HCT116 (cell line): ENCODE measurements at regions not wholly inside any gene's neighbourhood (a gene's known extent, or its start where the extent isn't known, plus 50 kb on each side); places are given as distances from the start of the nearest gene placed in this dataset.

Source experiments
- ATAC-seq: fragments of 200-7000 bp; cut with Tn5 transposase; 2 replicates; pipeline ENCODE4 v1.9.1; 2020; ENCODE audit warnings: mild to moderate bottlenecking, moderate library complexity
- BruUV-seq: library from RNA; stranded (reverse); fragments of 400-500 nt; replicated peaks from 2 replicates; lab custom pipeline; 2021; lab: Mats Ljungman, UMichigan
- CTCF ChIA-PET: fragments of 300-600 bp; sonication (Branson Sonifier 250); formaldehyde crosslinking; loops from one replicate; lab custom pipeline; 2021; ENCODE audit warnings: antibody characterized with exemption; lab: Charles Lee
- POLR2A ChIA-PET: fragments of 300-600, 350-600 bp; sonication (Branson Sonifier 250); formaldehyde crosslinking; loops from one replicate; lab custom pipeline; 2021; ENCODE audit warnings: antibody characterized with exemption; lab: Charles Lee
- RAD21 ChIA-PET, 2 experiments: fragments of 300-600 bp; sonication (Branson Sonifier 250); formaldehyde crosslinking; loops; one replicate each; lab custom pipeline; 2023; ENCODE audit warnings: low total read pairs in 2 of 2; ENCODE audit not compliant: uncharacterized antibody in 2 of 2, unreplicated experiment in 2 of 2, low non-redundant PET in 1 of 2; lab: Charles Lee
- DNase-seq: peaks from one replicate; pipeline ENCODE4 v3.0.0-alpha.2; 2010; ENCODE audit warnings: low read depth, low spot score
- H2AFZ ChIP-seq: fragments of 200-600 bp; shearing (Covaris generic), sonication (generic); 2 replicates; pipeline ENCODE4 v1.6.1; 2017; ENCODE audit warnings: low read depth, mixed run types, mixed read lengths, antibody characterized with exemption, low read length; ENCODE audit not compliant: poor library complexity, severe bottlenecking
- H3K27ac ChIP-seq: 2 replicates; pipeline ENCODE4 v1.5.1; 2012; ENCODE audit warnings: low read depth, low read length
- H3K27me3 ChIP-seq: fragments of 200-600 bp; sonication (generic); 2 replicates; pipeline ENCODE4 v1.6.1; 2016; ENCODE audit warnings: mixed run types, low read length, mixed read lengths; ENCODE audit not compliant: insufficient read depth
- H3K36me3 ChIP-seq, 2 experiments: fragments of 200-500 bp in 1 of 2; fragments of 200-600 bp in 1 of 2; sonication (Bioruptor generic) in 1 of 2; sonication (generic) in 1 of 2; 2 replicates each; pipeline versions ENCODE4 v1.5.1 to v1.6.1; 2014 to 2016; ENCODE audit warnings: low read length in 2 of 2, inconsistent platforms in 1 of 2, mixed read lengths in 1 of 2, mixed run types in 1 of 2; ENCODE audit not compliant: insufficient read depth in 2 of 2, control insufficient read depth in 1 of 2
- H3K4me1 ChIP-seq, 2 experiments: fragments of 200-600 bp in 1 of 2; sonication (generic) in 1 of 2; 2 replicates each; pipeline versions ENCODE4 v1.5.1 to v1.6.1; 2012 to 2017; ENCODE audit warnings: low read length in 2 of 2, inconsistent platforms in 1 of 2, mild to moderate bottlenecking in 1 of 2, mixed read lengths in 1 of 2, mixed run types in 1 of 2, moderate library complexity in 1 of 2; ENCODE audit not compliant: insufficient read depth in 2 of 2, control insufficient read depth in 1 of 2
- H3K4me2 ChIP-seq: fragments of 200-600 bp; sonication (generic); 2 replicates; pipeline ENCODE4 v1.6.1; 2017; ENCODE audit warnings: mixed run types, low read length, mixed read lengths
- H3K4me3 ChIP-seq, 2 experiments: fragments of 200-600 bp in 1 of 2; sonication (generic) in 1 of 2; replicated peaks in 1 of 2; 2 replicates each; pipeline ENCODE4 v1.5.1; 2011 to 2016; ENCODE audit warnings: low read length in 2 of 2, control low read depth in 1 of 2, low read depth in 1 of 2, mild to moderate bottlenecking in 1 of 2, mixed read lengths in 1 of 2, mixed run types in 1 of 2
- H3K79me2 ChIP-seq: fragments of 200-600 bp; sonication (generic); 2 replicates; pipeline ENCODE4 v1.6.1; 2017; ENCODE audit warnings: mild to moderate bottlenecking, mixed run types, low read length, moderate library complexity, mixed read lengths; ENCODE audit not compliant: insufficient read depth
- H3K9ac ChIP-seq: fragments of 200-600 bp; sonication (generic); 2 replicates; pipeline ENCODE4 v1.6.1; 2016; ENCODE audit warnings: low read length, mixed read lengths
- H3K9me2 ChIP-seq: fragments of 200-600 bp; sonication (generic), shearing (Covaris generic); 2 replicates; pipeline ENCODE4 v1.6.1; 2017; ENCODE audit warnings: mixed run types, mild to moderate bottlenecking, moderate library complexity; ENCODE audit not compliant: insufficient read depth
- H3K9me3 ChIP-seq, 2 experiments: fragments of 200-500 bp in 1 of 2; fragments of 200-600 bp in 1 of 2; sonication (Bioruptor generic) in 1 of 2; sonication (generic) in 1 of 2; 2 replicates each; pipeline ENCODE4 v1.6.1; 2014 to 2017; ENCODE audit warnings: low read length in 2 of 2, mixed read lengths in 2 of 2, inconsistent platforms in 1 of 2, low read depth in 1 of 2, mild to moderate bottlenecking in 1 of 2, mixed run types in 1 of 2, moderate library complexity in 1 of 2; ENCODE audit not compliant: control insufficient read depth in 1 of 2, insufficient read depth in 1 of 2
- H4K20me1 ChIP-seq: fragments of 200-600 bp; sonication (generic), shearing (Covaris generic); 2 replicates; pipeline ENCODE4 v1.6.1; 2017; ENCODE audit warnings: mixed run types, mild to moderate bottlenecking, moderate library complexity; ENCODE audit not compliant: insufficient read depth
- CEBPB ChIP-seq: IDR thresholded peaks from 2 replicates; pipeline ENCODE4 v1.6.1; 2012; ENCODE audit warnings: low read depth
- EGR1 ChIP-seq: IDR thresholded peaks from 2 replicates; pipeline ENCODE4 v1.6.1; 2012; ENCODE audit warnings: low read depth
- EZH2 ChIP-seq: fragments of 200-600 bp; sonication (generic); IDR thresholded peaks from 2 replicates; pipeline ENCODE4 v1.6.1; 2017; ENCODE audit warnings: antibody characterized with exemption, mixed run types
- EZH2phosphoT487 ChIP-seq: fragments of 200-600 bp; IDR thresholded peaks from 2 replicates; pipeline ENCODE4 v1.6.1; 2018; ENCODE audit warnings: antibody characterized with exemption, borderline replicate concordance
- JUND ChIP-seq: IDR thresholded peaks from 2 replicates; pipeline ENCODE4 v1.6.1; 2012
- RAD21 ChIP-seq: IDR thresholded peaks from 2 replicates; pipeline ENCODE4 v1.6.1; 2012; ENCODE audit warnings: low read depth, mild to moderate bottlenecking
- SIN3A ChIP-seq: IDR thresholded peaks from 2 replicates; pipeline ENCODE4 v1.6.1; 2012; ENCODE audit warnings: low read depth
- SP1 ChIP-seq: IDR thresholded peaks from 2 replicates; pipeline ENCODE4 v1.6.1; 2012; ENCODE audit warnings: low read depth
- SRF ChIP-seq: IDR thresholded peaks from 2 replicates; pipeline ENCODE4 v1.6.1; 2012; ENCODE audit warnings: low read depth
- YY1 ChIP-seq: IDR thresholded peaks from 2 replicates; pipeline ENCODE4 v1.6.1; 2011; ENCODE audit warnings: low read length, low read depth, moderate library complexity, mild to moderate bottlenecking; ENCODE audit not compliant: insufficient replicate concordance; ENCODE audit errors: extremely low read depth
- ZFX ChIP-seq: fragments of 450-650 bp; IDR thresholded peaks from 2 replicates; pipeline ENCODE4 v1.6.1; 2017
- ZNF274 ChIP-seq: fragments of 200-500 bp; sonication (Bioruptor generic); IDR thresholded peaks from 2 replicates; pipeline ENCODE4 v1.6.1; 2014; ENCODE audit warnings: mild to moderate bottlenecking, low read depth, low read length, inconsistent platforms
- intact Hi-C: fragments of 100-400 bp; cut with micrococcal nuclease; formaldehyde crosslinking; loops from 2 replicates; pipeline ENCODE4 v1.10.0; 2022
- TF ChIP-seq, protein P1 (sequence below): IDR thresholded peaks from 2 replicates; pipeline ENCODE4 v1.6.1; 2012; ENCODE audit warnings: low read depth
- TF ChIP-seq, protein P2 (sequence below): IDR thresholded peaks from 2 replicates; pipeline ENCODE4 v1.6.1; 2012
- TF ChIP-seq, protein P3 (sequence below), 3 experiments: fragments of 200-600 bp in 1 of 3; sonication (generic) in 1 of 3; IDR thresholded peaks in 2 of 3; conservative IDR thresholded peaks in 1 of 3; 2 replicates each; pipeline ENCODE4 v1.5.1; 2012 to 2017; ENCODE audit warnings: low read depth in 2 of 3, low read length in 2 of 3, antibody characterized with exemption in 1 of 3, borderline replicate concordance in 1 of 3, control low read depth in 1 of 3, mild to moderate bottlenecking in 1 of 3, mixed read lengths in 1 of 3, mixed run types in 1 of 3, moderate library complexity in 1 of 3; ENCODE audit not compliant: insufficient read depth in 1 of 3
- TF ChIP-seq, protein P4 (sequence below): IDR thresholded peaks from 2 replicates; pipeline ENCODE4 v1.6.1; 2012

DNA sequence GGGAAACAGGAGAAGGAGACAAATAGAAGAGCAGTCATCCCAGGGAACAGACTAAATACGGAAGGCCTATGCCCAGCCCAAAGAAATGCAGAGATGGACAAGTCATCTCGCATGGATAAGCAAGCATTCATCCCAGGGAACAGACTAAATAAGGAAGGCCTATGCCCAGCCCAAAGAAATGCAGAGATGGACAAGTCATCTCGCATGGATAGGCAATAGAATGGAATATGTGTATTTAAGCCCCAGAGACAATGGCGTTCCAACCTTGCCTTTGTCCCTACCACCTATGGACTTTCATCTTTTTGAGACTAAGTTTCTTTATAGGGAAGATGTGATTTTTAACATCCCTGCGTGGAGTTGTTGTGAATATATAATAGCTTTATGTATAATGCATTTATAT is 242.2 kb upstream of the TNC start (continued):
- TF ChIP-seq, protein P1, sequence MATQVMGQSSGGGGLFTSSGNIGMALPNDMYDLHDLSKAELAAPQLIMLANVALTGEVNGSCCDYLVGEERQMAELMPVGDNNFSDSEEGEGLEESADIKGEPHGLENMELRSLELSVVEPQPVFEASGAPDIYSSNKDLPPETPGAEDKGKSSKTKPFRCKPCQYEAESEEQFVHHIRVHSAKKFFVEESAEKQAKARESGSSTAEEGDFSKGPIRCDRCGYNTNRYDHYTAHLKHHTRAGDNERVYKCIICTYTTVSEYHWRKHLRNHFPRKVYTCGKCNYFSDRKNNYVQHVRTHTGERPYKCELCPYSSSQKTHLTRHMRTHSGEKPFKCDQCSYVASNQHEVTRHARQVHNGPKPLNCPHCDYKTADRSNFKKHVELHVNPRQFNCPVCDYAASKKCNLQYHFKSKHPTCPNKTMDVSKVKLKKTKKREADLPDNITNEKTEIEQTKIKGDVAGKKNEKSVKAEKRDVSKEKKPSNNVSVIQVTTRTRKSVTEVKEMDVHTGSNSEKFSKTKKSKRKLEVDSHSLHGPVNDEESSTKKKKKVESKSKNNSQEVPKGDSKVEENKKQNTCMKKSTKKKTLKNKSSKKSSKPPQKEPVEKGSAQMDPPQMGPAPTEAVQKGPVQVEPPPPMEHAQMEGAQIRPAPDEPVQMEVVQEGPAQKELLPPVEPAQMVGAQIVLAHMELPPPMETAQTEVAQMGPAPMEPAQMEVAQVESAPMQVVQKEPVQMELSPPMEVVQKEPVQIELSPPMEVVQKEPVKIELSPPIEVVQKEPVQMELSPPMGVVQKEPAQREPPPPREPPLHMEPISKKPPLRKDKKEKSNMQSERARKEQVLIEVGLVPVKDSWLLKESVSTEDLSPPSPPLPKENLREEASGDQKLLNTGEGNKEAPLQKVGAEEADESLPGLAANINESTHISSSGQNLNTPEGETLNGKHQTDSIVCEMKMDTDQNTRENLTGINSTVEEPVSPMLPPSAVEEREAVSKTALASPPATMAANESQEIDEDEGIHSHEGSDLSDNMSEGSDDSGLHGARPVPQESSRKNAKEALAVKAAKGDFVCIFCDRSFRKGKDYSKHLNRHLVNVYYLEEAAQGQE, result no peak
- TF ChIP-seq, protein P2, sequence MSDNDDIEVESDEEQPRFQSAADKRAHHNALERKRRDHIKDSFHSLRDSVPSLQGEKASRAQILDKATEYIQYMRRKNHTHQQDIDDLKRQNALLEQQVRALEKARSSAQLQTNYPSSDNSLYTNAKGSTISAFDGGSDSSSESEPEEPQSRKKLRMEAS, result no peak
- TF ChIP-seq RAD21, result no peak
- TF ChIP-seq ZFX, result no peak
- no peak for TF ChIP-seq EZH2
- TF ChIP-seq SIN3A, result no peak
- no peak for TF ChIP-seq SRF
- TF ChIP-seq, protein P3, sequence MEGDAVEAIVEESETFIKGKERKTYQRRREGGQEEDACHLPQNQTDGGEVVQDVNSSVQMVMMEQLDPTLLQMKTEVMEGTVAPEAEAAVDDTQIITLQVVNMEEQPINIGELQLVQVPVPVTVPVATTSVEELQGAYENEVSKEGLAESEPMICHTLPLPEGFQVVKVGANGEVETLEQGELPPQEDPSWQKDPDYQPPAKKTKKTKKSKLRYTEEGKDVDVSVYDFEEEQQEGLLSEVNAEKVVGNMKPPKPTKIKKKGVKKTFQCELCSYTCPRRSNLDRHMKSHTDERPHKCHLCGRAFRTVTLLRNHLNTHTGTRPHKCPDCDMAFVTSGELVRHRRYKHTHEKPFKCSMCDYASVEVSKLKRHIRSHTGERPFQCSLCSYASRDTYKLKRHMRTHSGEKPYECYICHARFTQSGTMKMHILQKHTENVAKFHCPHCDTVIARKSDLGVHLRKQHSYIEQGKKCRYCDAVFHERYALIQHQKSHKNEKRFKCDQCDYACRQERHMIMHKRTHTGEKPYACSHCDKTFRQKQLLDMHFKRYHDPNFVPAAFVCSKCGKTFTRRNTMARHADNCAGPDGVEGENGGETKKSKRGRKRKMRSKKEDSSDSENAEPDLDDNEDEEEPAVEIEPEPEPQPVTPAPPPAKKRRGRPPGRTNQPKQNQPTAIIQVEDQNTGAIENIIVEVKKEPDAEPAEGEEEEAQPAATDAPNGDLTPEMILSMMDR (IDR thresholded peaks at IDR 0.05 in 2 of 3, conservative IDR thresholded peaks at IDR 0.05 in 1 of 3; ENCODE audit: borderline replicate concordance in 1 of 3, insufficient read depth in 1 of 3, low read depth in 2 of 3, low read length in 2 of 3), result no peak

DNA sequence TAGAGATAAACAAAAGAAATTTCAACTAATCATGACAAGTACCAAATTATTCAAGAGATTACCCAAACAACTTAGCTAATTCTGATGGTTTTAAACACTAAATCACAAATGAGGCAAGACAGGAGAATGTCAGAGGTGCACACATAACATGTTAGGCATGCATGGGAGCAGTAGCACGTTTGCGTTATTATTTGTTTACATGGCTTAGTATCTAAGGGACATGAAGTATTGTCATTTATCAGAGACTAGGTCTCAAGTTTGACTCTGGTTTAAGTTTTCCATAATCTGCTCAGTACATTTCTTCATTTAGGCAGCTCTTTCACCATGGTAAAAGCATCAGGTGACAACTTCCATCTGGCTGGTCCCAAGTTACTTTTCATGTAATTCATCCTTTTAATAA is 244.1 kb upstream of the TNC start:
- H3K4me2 ChIP-seq, result no peak overlapping the region
- no peaks in the 10 kb centered on the region for H3K9me2 ChIP-seq
- ATAC-seq (no peak), DNase-seq (no peak)
- ChIA-PET POLR2A (no interaction called here), RAD21 (no interaction called here), CTCF (no interaction called here)
- H3K4me3 ChIP-seq, result no peak overlapping the region
- no TSS peak for BruUV-seq
- H3K9ac ChIP-seq, result no peak overlapping the region
- H4K20me1 ChIP-seq, result no peaks in the 10 kb centered on the region
- no peaks in the 10 kb centered on the region for H3K4me1 ChIP-seq
- intact Hi-C loops, result no loop called here
- no peaks in the 10 kb centered on the region for H3K79me2 ChIP-seq
- no peaks in the 10 kb centered on the region for H3K27me3 ChIP-seq
- no peaks in the 10 kb centered on the region for H3K9me3 ChIP-seq
- no peak overlapping the region for H3K27ac ChIP-seq
- no peak overlapping the region for H2AFZ ChIP-seq
- no peaks in the 10 kb centered on the region for H3K36me3 ChIP-seq
- TF ChIP-seq, protein P2, result no peak
- TF ChIP-seq, protein P4, sequence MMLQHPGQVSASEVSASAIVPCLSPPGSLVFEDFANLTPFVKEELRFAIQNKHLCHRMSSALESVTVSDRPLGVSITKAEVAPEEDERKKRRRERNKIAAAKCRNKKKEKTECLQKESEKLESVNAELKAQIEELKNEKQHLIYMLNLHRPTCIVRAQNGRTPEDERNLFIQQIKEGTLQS, result no peak
- TF ChIP-seq ZFX, result no peak
- no peak for TF ChIP-seq CEBPB
- no peak for TF ChIP-seq SIN3A
- no peak for TF ChIP-seq SP1
- TF ChIP-seq, protein P1, result no peak
- TF ChIP-seq YY1, result no peak
- no peak for TF ChIP-seq EGR1
- no peak for TF ChIP-seq ZNF274
- no peak for TF ChIP-seq JUND
- no peak for TF ChIP-seq EZH2phosphoT487
